Chondrocyte (in vitro differentiated cells): ENCODE measurements at regions not wholly inside any gene's neighbourhood (a gene's known extent, or its start where the extent isn't known, plus 50 kb on each side); places are given as distances from the start of the nearest gene placed in this dataset.

Experiments
- DNase-seq: peaks from one replicate; pipeline ENCODE4 v3.0.0; 2021; ENCODE audit warnings: mixed read lengths, low spot score
- H3K27ac Mint-ChIP-seq: one replicate; pipeline ENCODE4 v1.8.0; 2021; ENCODE audit warnings: mild to moderate bottlenecking, moderate library complexity, mixed read lengths; ENCODE audit not compliant: unreplicated experiment
- H3K27me3 Mint-ChIP-seq: 2 replicates; pipeline ENCODE4 v1.8.0; 2021; ENCODE audit warnings: low read depth, mixed read lengths
- H3K36me3 Mint-ChIP-seq: 2 replicates; pipeline ENCODE4 v1.8.0; 2021; ENCODE audit warnings: low read depth, mixed read lengths
- H3K4me1 Mint-ChIP-seq: 2 replicates; pipeline ENCODE4 v1.8.0; 2021; ENCODE audit warnings: low read depth, mild to moderate bottlenecking, mixed read lengths
- H3K4me3 Mint-ChIP-seq: one replicate; pipeline ENCODE4 v1.8.0; 2021; ENCODE audit warnings: mild to moderate bottlenecking, moderate library complexity, mixed read lengths; ENCODE audit not compliant: unreplicated experiment
- H3K9me3 Mint-ChIP-seq: 2 replicates; pipeline ENCODE4 v1.8.0; 2021; ENCODE audit warnings: low read depth, mixed read lengths
- CTCF ChIP-seq: fragments of 200-600 bp; sonication (generic); IDR thresholded peaks from 2 replicates; pipeline ENCODE4 v1.5.0; 2021; ENCODE audit warnings: antibody characterized with exemption, mild to moderate bottlenecking, moderate library complexity

- no peak for TF ChIP-seq CTCF
- no peaks in the 10 kb centered on the region for H3K36me3 Mint-ChIP-seq
- no peaks in the 10 kb centered on the region for H3K4me1 Mint-ChIP-seq
- no peak overlapping the region for H3K27ac Mint-ChIP-seq
- DNase-seq: no peak
- H3K27me3 Mint-ChIP-seq: peaks cover 5% of the 10 kb centered on the region
- peaks cover 18% of the 10 kb centered on the region for H3K9me3 Mint-ChIP-seq
- H3K4me3 Mint-ChIP-seq: no peak overlapping the region
Observed at GRCh38 chr4:79764120-79764519, 308.9 kb downstream of the ANTXR2 start.

GRCh38 chr4:79763486-79764075 is 309.4 kb downstream of the ANTXR2 start:
- no peak overlapping the region for H3K27ac Mint-ChIP-seq
- H3K4me1 Mint-ChIP-seq: no peaks in the 10 kb centered on the region
- no peak for TF ChIP-seq CTCF
- no peaks in the 10 kb centered on the region for H3K36me3 Mint-ChIP-seq
- no peak for DNase-seq
- peaks cover 5% of the 10 kb centered on the region for H3K27me3 Mint-ChIP-seq
- H3K9me3 Mint-ChIP-seq: peaks cover 17% of the 10 kb centered on the region
- H3K4me3 Mint-ChIP-seq: no peak overlapping the region

GRCh38 chr4:79759793-79760192 is 313.2 kb downstream of the ANTXR2 start:
- Mint-ChIP-seq H3K36me3 (no peaks in the 10 kb centered on the region), H3K4me3 (no peak overlapping the region), H3K27ac (no peak overlapping the region), H3K9me3 (peaks cover 3% of the 10 kb centered on the region), H3K27me3 (peaks cover 2% of the 10 kb centered on the region), H3K4me1 (no peaks in the 10 kb centered on the region)
- TF ChIP-seq CTCF: no peak
- no peak for DNase-seq

GRCh38 chr4:79757600-79757999 is 315.4 kb downstream of the ANTXR2 start:
- no peak for DNase-seq
- H3K9me3 Mint-ChIP-seq: peaks cover 3% of the 10 kb centered on the region
- no peaks in the 10 kb centered on the region for H3K36me3 Mint-ChIP-seq

GRCh38 chr4:79756140-79756895 is 316.7 kb downstream of the ANTXR2 start:
- no peaks in the 10 kb centered on the region for H3K36me3 Mint-ChIP-seq
- no peak overlapping the region for H3K4me3 Mint-ChIP-seq
- no peak overlapping the region for H3K27ac Mint-ChIP-seq

More at GRCh38 chr4:79757600-79757999, 315.4 kb downstream of the ANTXR2 start:
- no peak for TF ChIP-seq CTCF
- H3K27ac Mint-ChIP-seq: no peak overlapping the region
- H3K4me1 Mint-ChIP-seq: no peaks in the 10 kb centered on the region
- H3K4me3 Mint-ChIP-seq: no peak overlapping the region
- H3K27me3 Mint-ChIP-seq: peaks cover 2% of the 10 kb centered on the region

More at GRCh38 chr4:79756140-79756895, 316.7 kb downstream of the ANTXR2 start:
- no peaks in the 10 kb centered on the region for H3K9me3 Mint-ChIP-seq
- TF ChIP-seq CTCF: no peak
- no peak for DNase-seq
- H3K27me3 Mint-ChIP-seq: peaks cover 2% of the 10 kb centered on the region
- H3K4me1 Mint-ChIP-seq: no peaks in the 10 kb centered on the region
